Transverse colon (tissue), 4 donors: ENCODE measurements at regions not wholly inside any gene's neighbourhood (a gene's known extent, or its start where the extent isn't known, plus 50 kb on each side); places are given as distances from the start of the nearest gene placed in this dataset.
"Not testable (repeated sequence)": the region's sequence is repeated elsewhere in the genome, so short reads cannot be mapped to it uniquely, and the experiment has no call there.

Source experiments
- DNase-seq: peaks from one replicate; pipeline ENCODE4 v3.0.0-alpha.2; 2019
- H3K27ac ChIP-seq, 4 donors: fragments of 200-600 bp; sonication (generic); 2 replicates each; pipeline ENCODE4 v1.5.1; 2016 to 2018; ENCODE audit warnings: inconsistent platforms in 4 of 4
- H3K27me3 ChIP-seq: fragments of 200-600 bp; sonication (generic); 2 replicates; pipeline ENCODE4 v1.5.1; 2017; ENCODE audit warnings: inconsistent platforms
- H3K36me3 ChIP-seq, 4 donors: fragments of 200-600 bp; sonication (generic); 2 replicates each; pipeline ENCODE4 v1.5.1; 2017 to 2019; ENCODE audit warnings: inconsistent platforms in 4 of 4
- H3K4me1 ChIP-seq, 4 donors: fragments of 200-600 bp; sonication (generic); 2 replicates each; pipeline ENCODE4 v1.5.1; 2017 to 2020; ENCODE audit warnings: inconsistent platforms in 4 of 4
- H3K4me3 ChIP-seq, 4 donors: fragments of 200-600 bp; sonication (generic); 1 replicate in 1 of 4; 2 replicates in 3 of 4; pipeline versions ENCODE4 v1.5.1 to v1.6.1; 2017 to 2019; ENCODE audit warnings: inconsistent platforms in 4 of 4
- H3K9me3 ChIP-seq, 2 donors: fragments of 200-600 bp; sonication (generic); 2 replicates each; pipeline ENCODE4 v1.5.1; 2017 to 2019; ENCODE audit warnings: inconsistent platforms in 2 of 2
- EP300 ChIP-seq: sonication (generic); formaldehyde crosslinking; IDR thresholded peaks from one replicate; pipeline ENCODE4 v1.6.1; 2017; ENCODE audit warnings: antibody characterized with exemption, low read depth
- POLR2A ChIP-seq: fragments of 450-650 bp; IDR thresholded peaks from one replicate; pipeline ENCODE4 v1.6.1; 2016; ENCODE audit warnings: antibody characterized with exemption, mild to moderate bottlenecking, moderate library complexity
- POLR2AphosphoS5 ChIP-seq, 3 donors: sonication (generic); formaldehyde crosslinking; IDR thresholded peaks; one replicate each; pipeline ENCODE4 v1.6.1; 2016; ENCODE audit warnings: antibody characterized with exemption in 3 of 3
- WGBS, 2 donors: methylation state at CpG; one replicate each; pipeline ENCODE4 v1.1.5; 2018; ENCODE audit warnings: low coverage in 1 of 2; 5-methylcytosine and 5-hydroxymethylcytosine counted together
- in situ Hi-C, 4 donors: fragments of 200-750 bp; cut with MboI; loops; one replicate each; pipeline versions ENCODE4 v1.15.0 to v1.15.1; 2017; ENCODE audit warnings: low sequenced_read_pairs in 3 of 4, low pct_ligation_motif_present in 1 of 4, low pct_unique_long_range_greater_than_20kb in 1 of 4
- intact Hi-C: fragments of 100-400 bp; cut with DNase I; formaldehyde crosslinking; loops from one replicate; pipeline ENCODE4 v1.15.1; 2023; ENCODE audit warnings: low total_unique reads
- TF ChIP-seq, protein P1 (sequence below), 5 experiments: fragments of 200-600 bp in 3 of 5; fragments of 450-650 bp in 2 of 5; sonication (generic) in 3 of 5; IDR thresholded peaks; 1 replicate in 2 of 5; 2 replicates in 3 of 5; pipeline ENCODE4 v1.5.1; 2016 to 2017; ENCODE audit warnings: antibody characterized with exemption in 5 of 5, inconsistent platforms in 3 of 5, mild to moderate bottlenecking in 2 of 5, moderate library complexity in 1 of 5

- H3K9me3 ChIP-seq = no peaks in the 10 kb centered on the region
- no peak for DNase-seq
- TF ChIP-seq POLR2AphosphoS5 (IDR thresholded peaks at IDR 0.05) (no peak), POLR2A (no peak), EP300 (no peak)
- TF ChIP-seq, protein P1, sequence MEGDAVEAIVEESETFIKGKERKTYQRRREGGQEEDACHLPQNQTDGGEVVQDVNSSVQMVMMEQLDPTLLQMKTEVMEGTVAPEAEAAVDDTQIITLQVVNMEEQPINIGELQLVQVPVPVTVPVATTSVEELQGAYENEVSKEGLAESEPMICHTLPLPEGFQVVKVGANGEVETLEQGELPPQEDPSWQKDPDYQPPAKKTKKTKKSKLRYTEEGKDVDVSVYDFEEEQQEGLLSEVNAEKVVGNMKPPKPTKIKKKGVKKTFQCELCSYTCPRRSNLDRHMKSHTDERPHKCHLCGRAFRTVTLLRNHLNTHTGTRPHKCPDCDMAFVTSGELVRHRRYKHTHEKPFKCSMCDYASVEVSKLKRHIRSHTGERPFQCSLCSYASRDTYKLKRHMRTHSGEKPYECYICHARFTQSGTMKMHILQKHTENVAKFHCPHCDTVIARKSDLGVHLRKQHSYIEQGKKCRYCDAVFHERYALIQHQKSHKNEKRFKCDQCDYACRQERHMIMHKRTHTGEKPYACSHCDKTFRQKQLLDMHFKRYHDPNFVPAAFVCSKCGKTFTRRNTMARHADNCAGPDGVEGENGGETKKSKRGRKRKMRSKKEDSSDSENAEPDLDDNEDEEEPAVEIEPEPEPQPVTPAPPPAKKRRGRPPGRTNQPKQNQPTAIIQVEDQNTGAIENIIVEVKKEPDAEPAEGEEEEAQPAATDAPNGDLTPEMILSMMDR (IDR thresholded peaks at IDR 0.05) = no peak
- 13 to 16% methylated on average over 2 to 4 of the region's 4 CpGs for WGBS, 2 donors
- no peaks in the 10 kb centered on the region for H3K27me3 ChIP-seq
- H3K27ac ChIP-seq = no peak overlapping the region
- H3K4me1 ChIP-seq = no peaks in the 10 kb centered on the region
- intact Hi-C loops (no loop called here), in situ Hi-C loops (no loop called here)
- H3K4me3 ChIP-seq = no peak overlapping the region
- no peaks in the 10 kb centered on the region for H3K36me3 ChIP-seq
These were observed 80.3 kb upstream of the TMEM132D start for GRCh38 chr12:129984106-129984505.

- TF ChIP-seq POLR2AphosphoS5 (IDR thresholded peaks at IDR 0.05) = no peak
- no peak for TF ChIP-seq EP300
- intact Hi-C loops (no loop called here), in situ Hi-C loops (no loop called here)
- H3K27me3 ChIP-seq = no peaks in the 10 kb centered on the region
- WGBS, 2 donors = 62 to 82% methylated on average over 2 to 5 of the region's 5 CpGs
- no peaks in the 10 kb centered on the region for H3K9me3 ChIP-seq
- DNase-seq = no peak
- H3K36me3 ChIP-seq = no peaks in the 10 kb centered on the region
- H3K4me1 ChIP-seq = no peaks in the 10 kb centered on the region
- no peak overlapping the region for H3K27ac ChIP-seq
- H3K4me3 ChIP-seq = no peak overlapping the region
These were observed 84.0 kb upstream of the TMEM132D start for GRCh38 chr12:129987841-129988240.

- no peak for TF ChIP-seq POLR2A
- no peak for TF ChIP-seq POLR2AphosphoS5 (IDR thresholded peaks at IDR 0.05)
- no peak for TF ChIP-seq EP300
- TF ChIP-seq, protein P1 (IDR thresholded peaks at IDR 0.05) = no peak
- in situ Hi-C loops = no loop called here
- Histone ChIP-seq H3K4me3 (no peak overlapping the region), H3K4me1 (no peaks in the 10 kb centered on the region), H3K36me3 (no peaks in the 10 kb centered on the region), H3K27ac (no peak overlapping the region), H3K27me3 (no peaks in the 10 kb centered on the region), H3K9me3 (no peaks in the 10 kb centered on the region)
- WGBS, 2 donors = 91% methylated on average over 6 to 8 of the region's 8 CpGs
- intact Hi-C loops = no loop called here
- DNase-seq = no peak
These were observed 90.8 kb upstream of the TMEM132D start for GRCh38 chr12:129994634-129995033.

- H3K4me3 ChIP-seq = no peak overlapping the region
- no peaks in the 10 kb centered on the region for H3K9me3 ChIP-seq
- no peak for DNase-seq
- no peak overlapping the region for H3K27ac ChIP-seq
- H3K4me1 ChIP-seq = no peaks in the 10 kb centered on the region
- intact Hi-C loops (no loop called here), in situ Hi-C loops (no loop called here)
- no peaks in the 10 kb centered on the region for H3K36me3 ChIP-seq
- WGBS, 2 donors = 0 to 51% methylated on average over 1 to 5 of the region's 5 CpGs
- TF ChIP-seq, protein P1 (IDR thresholded peaks at IDR 0.05) = no peak
- TF ChIP-seq POLR2A = no peak
- no peak for TF ChIP-seq EP300
- no peak for TF ChIP-seq POLR2AphosphoS5 (IDR thresholded peaks at IDR 0.05)
- no peaks in the 10 kb centered on the region for H3K27me3 ChIP-seq
These were observed 93.4 kb upstream of the TMEM132D start for GRCh38 chr12:129997239-129997638.

- in situ Hi-C loops, H3K9me3 ChIP-seq, H3K4me3 ChIP-seq, H3K36me3 ChIP-seq, DNase-seq, H3K4me1 ChIP-seq, intact Hi-C loops, H3K27ac ChIP-seq, H3K27me3 ChIP-seq: not testable (repeated sequence)
- 71% methylated on average over 4 of the region's 4 CpGs; no CpG with 5 or more reads in 1 of the 2 donors for WGBS, 2 donors
These were observed 100.6 kb upstream of the TMEM132D start for GRCh38 chr12:130004310-130004877.
